Erythroblast (primary cell): ENCODE measurements at regions not wholly inside any gene's neighbourhood (a gene's known extent, or its start where the extent isn't known, plus 50 kb on each side); places are given as distances from the start of the nearest gene placed in this dataset.

ENCODE experiments used
- DNase-seq, 2 experiments: peaks; one replicate each; lab custom pipeline; 2025; lab: John Stamatoyannopoulos, UW
- GATA1 ChIP-seq: IDR thresholded peaks from 2 replicates; pipeline ENCODE4 v1.6.1; 2011; ENCODE audit warnings: low read depth, mild to moderate bottlenecking, control low read depth, low read length, moderate library complexity
- POLR2A ChIP-seq: IDR thresholded peaks from 2 replicates; pipeline ENCODE4 v1.6.1; 2011; ENCODE audit warnings: mild to moderate bottlenecking, low read length

DNA sequence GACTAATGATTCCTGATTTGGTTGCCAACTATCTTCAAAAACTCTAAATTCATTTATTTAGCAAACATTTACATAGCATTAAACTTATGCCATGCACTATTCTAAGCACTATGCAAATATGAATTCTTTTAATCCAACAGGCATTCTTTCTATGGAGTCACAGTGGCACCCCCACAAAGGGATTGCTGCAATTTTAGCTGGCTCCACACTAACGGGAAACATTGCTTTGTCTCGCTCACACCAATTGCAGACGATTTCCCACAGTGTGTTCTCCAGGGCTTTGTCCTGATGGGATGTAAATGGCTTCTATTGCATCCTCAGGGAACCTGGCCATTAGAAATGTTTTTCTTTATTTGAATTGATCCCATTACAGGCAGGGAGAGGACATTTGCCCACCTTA is 259.1 kb downstream of the BARHL2 start:
- TF ChIP-seq GATA1 (no peak), POLR2A (no peak)
- no peak for DNase-seq

DNA sequence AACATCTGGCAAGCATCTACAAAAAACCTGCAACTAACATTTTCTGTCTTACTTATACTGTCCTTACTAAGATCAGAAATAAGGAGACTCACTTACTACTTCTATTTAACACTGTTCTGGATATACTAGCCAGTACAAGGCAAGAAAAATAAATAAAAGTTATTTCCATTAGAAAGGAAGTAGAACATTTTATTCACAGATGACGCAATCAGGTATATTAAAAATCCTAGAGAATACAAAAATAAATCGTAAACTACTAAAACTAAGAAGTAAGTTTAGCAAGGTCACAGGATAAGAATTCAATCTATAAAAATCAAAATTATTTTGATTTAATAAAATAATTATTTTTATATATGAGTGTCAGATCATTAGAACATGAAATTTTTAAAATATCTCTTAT is 264.6 kb downstream of the BARHL2 start:
- no peak for DNase-seq
- TF ChIP-seq POLR2A: no peak
- TF ChIP-seq GATA1: no peak

DNA sequence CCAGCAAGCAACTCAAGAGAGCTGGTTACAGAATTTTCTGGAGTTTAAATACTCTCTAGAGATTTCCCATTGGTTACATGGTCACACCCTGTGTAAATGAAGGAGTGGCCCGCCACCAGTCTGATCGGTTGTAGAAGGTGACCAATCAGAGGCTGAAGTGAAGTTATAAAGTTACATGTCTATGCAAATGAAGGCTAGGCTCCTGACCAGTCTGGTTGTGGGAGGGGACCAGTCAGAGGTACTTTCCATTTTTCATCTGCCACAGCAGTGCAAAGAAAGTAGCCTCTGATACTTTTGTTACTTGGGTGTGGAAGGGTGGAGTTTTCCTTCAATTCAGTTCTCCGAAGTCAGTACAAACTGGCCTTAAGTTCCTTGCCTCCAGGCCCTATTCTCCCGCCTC is 273.7 kb downstream of the BARHL2 start:
- DNase-seq: no peak
- TF ChIP-seq GATA1 (no peak), POLR2A (no peak)

DNA sequence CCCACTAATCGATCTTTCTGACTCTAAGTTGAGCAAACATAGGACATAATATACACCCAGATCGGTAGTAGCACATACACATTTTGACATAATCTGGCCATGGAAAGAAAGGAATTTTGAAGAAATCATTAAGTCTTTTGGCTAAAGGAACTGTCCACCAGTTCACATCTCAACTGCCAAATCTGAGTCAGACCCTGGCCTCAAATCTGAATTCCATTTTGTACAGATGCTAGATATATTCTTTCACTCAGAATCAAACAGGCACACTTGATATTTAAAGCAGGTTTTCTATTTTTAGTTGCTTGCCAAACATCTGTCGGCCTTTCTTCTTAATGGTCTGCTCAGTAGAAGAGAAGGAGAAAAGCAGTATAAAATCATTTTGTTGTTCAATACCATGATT is 281.8 kb downstream of the BARHL2 start:
- no peak for DNase-seq
- no peak for TF ChIP-seq GATA1
- TF ChIP-seq POLR2A: no peak

DNA sequence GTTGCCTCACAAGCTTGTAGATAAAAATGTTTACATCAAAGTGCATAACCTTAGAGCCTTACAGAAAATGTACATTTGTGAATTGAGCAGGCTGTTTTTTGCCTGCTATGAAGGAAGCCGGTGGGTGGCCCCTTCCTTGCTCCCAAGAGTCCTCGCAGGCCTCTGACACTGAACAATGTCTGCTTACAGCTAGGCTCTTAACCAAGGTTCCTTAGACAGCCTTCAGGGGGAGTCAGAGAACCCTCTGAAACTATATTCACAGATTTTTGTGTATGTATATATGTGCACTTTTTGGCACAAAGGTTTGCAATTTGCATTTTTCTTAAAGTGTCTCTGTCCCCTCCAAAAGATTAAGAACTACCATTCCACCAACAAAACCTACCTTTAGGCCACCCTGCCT is 282.6 kb downstream of the BARHL2 start:
- DNase-seq: no peak

DNA sequence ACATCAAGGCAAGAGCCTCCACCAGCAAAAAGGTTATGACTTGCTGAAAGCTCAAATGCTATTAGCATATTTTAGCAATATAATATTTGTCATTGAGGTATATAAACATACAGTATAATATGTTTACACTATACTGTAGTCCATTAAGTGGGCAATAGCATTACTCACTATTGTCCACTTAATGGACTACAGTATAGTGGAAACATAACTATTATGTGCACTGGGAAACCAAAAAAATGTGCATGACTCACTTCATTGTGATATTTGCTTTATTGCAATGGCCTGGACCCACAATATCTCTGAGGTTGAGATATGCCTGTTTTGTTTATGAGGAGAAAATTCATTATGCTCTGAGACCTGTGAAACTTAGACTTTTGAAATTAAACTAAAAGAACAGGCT is 300.0 kb downstream of the BARHL2 start:
- TF ChIP-seq GATA1: no peak
- TF ChIP-seq POLR2A: no peak
- DNase-seq: no peak

More for the DNA sequence above, 282.6 kb downstream of the BARHL2 start:
- TF ChIP-seq POLR2A (no peak), GATA1 (no peak)

DNA sequence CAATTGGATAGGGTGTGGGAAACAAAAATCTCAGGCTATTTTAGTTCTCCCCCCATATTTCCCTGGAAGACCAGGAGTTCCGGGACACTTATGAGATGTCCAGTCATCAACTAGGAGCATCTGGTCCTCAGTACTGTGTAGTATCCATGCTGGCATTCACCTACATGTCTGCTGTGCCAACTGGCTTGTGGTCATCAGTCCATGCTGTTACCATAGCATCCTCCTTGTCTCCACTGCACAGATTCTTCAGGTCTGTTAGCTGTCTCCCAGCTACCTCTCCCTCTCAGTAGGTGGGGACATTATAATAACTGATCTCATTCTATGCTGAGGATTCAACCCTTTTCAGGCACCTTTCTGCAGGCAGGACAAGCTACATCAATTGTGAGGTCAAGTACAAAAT is 302.9 kb downstream of the BARHL2 start:
- no peak for DNase-seq
- TF ChIP-seq GATA1 (no peak), POLR2A (no peak)

DNA sequence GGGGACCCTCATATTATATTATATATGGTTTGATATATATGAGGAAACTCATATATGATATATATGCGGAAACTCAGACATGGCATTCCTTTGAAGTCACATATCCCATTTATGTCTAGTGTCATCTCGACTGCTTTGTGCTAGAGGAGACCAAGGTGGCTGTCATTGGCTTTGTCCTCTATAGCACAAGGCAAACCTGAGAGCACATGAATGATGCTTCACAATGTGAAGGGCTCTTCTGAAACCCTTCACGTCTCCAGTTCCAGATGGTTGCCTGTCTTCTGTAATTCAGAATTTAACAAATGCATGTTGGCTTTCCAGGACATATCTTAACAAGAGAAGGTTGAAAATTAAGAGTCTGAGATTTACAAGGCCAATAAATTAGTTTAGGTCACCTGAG is 303.6 kb downstream of the BARHL2 start:
- TF ChIP-seq POLR2A: no peak
- TF ChIP-seq GATA1: no peak
- DNase-seq: no peak

DNA sequence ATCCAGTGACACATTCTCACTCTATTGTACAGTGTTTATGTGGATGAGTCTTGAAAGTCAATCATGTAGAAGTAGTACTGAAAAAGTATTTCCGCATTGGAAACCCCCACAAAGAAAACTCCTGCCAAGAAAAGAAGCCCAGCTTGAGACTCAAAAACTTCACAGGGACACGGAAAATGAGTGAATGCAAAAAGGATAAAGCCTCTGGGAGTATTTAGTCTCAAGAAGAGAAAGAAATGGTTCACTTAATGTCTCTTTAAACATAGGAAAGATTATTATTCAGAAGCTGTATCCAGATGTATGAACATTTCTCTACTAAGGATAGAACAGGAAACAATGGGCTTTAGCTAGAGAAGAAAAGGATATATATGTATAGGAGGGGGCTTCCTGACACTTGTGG is 304.5 kb downstream of the BARHL2 start:
- TF ChIP-seq POLR2A (no peak), GATA1 (no peak)
- DNase-seq: no peak

DNA sequence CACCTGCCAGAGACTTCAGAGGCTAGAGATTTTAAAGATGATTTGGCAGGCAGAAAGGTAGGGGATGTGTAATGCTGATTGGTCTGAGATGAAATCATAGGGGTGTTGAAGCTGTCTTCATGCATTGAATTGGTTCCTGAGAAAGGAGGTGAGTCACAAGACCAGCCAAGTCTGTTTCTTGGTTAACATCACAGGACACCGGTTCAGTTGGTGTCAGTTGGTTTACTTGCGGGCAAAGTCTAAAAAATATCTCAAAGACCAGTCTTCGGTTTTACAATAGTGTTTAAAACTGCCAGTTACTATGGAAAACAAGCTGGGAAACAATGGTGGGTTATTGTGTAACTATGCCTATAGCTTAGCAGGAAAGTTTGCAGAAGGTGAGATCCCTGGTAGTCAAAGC is 305.9 kb downstream of the BARHL2 start:
- TF ChIP-seq POLR2A: no peak
- no peak for TF ChIP-seq GATA1
- no peak for DNase-seq

DNA sequence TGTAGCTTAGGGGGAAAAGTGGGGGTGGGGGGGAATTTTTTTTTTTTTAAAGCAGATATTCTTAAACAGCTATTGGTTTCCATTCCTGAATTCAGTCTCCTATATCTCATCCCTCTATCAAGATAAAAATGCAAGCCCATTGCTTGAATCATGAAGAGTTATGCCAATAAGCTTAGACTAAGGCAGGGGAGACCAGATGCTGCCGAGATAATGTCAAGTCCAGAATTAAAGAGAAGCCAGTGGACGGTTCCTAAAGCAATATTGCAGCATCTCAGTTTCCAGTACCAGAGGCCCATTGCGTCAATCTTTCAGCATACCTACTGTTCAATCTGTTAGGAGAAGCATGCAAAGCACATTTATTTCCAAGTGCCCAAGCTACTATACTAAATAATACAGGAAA is 309.4 kb downstream of the BARHL2 start:
- DNase-seq: no peak
- TF ChIP-seq POLR2A: no peak
- no peak for TF ChIP-seq GATA1

DNA sequence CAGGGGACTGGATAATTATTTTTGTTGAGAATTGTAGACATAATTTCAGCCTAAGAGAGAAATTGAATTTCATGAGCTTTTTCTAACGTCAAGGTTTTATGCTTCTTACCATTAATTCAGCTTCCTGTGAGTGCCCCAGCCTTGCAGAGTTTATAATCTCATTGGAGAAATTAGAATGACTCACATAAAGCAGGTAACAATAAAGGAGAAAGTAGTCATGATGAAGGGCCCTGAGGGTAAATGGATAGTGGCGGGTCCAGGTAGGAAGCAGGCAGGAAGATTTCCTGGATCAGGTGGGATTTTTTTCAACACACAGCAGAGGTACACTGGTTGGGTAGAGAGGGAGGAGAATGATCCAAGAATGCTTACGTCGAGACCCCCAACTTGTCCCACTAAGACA is 311.4 kb downstream of the BARHL2 start:
- TF ChIP-seq GATA1 (no peak), POLR2A (no peak)
- DNase-seq: no peak

DNA sequence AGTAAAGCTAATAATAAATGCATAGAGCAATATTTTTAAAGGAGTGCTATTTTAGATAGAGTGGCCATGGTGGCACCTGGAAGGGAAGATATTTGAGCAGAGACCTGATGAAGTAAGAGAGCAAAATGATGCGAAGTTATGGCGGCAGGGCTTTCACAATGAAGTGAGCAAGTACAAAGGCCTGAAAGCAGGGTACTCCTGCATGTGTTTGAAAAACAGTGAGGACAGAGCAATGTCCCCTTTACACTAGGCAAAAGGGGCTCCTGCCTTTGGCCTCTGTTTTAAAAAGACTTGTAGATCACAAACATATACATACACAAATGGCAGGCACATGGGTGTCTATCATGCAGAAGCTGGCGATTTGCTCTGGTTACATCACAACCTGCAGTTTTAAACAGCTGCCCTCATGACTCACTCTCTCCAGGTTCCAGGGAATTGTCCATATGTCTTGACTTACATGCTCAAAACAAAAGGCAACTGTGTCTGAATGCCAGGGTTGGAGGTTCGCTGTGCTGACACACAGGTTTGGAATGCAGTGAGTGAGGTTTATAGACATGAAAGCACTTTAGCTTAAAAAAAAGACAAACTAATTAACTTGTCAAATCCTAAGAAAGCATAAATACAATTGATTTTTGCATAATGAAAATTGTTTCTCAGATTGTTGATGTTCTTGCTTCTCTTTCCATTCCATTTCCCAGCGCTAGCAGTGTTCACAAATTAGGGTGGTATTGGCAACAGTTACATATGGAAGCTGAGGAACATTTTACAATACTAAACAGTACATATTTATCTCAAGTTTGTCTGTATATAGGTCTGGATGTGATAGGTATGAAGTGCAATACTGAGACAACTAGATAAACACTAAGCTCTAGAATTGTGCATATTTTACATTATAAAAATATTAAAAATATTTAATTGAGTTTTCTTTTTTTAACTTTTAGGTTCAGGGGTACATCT is 313.9 kb downstream of the BARHL2 start:
- TF ChIP-seq POLR2A: no peak
- no peak for TF ChIP-seq GATA1
- DNase-seq: no peak

DNA sequence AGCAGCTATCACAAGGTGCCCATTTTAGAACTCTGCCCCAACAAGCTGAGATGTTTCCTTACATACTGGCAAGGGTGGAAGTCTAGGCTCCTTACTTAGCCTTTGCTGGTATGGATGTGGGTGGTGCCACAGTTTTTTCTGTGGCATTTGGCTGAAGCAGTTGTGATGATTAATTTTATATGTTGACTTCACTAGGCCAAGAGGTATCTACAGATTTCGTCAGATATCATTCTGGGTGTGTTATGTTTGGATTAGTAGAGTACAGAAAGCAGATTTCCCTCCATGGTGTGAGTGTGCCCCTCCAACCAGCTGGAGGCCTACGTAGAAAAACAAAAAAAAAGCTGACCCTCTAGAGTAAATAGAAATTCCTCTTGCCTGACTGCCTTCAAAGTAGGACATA is 317.0 kb downstream of the BARHL2 start:
- TF ChIP-seq POLR2A (no peak), GATA1 (no peak)
- no peak for DNase-seq

DNA sequence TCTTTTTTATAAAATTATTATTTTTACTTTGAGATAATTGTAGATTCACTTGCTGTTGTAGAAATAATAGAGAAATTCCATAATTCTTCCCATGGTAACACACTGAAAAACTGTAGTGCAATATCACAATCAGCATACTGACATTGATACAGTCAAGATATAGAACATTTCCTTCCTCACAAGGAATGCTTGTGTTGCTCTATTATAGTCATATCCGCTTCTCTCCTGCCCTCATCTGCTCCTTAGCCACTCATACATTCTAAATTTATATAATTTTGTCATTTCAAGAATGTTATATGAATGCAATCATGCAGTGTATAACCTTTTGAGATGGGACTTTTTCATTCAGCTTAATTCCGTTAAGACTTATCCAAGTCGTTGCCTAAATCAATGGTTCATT is 320.2 kb downstream of the BARHL2 start:
- no peak for DNase-seq
- no peak for TF ChIP-seq POLR2A
- TF ChIP-seq GATA1: no peak

DNA sequence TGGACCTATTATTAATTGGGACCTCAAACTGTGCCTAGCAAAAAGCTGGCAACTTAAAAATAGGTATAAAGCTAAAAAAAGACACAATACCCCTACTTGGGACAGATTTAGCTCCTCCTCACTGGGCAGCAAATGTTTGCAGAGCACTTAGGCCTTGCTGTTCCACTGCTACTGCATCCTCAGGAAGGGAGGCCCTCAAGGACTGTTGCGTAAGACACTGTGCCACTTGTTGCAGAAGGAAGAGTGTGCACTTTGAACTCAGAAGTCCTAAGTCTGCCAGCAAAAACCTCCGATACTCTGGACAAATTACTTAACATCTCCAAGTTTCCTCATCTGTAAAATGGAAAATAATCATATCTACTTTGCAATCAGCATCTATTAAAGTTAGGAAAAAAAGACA is 322.9 kb downstream of the BARHL2 start:
- TF ChIP-seq GATA1 (no peak), POLR2A (no peak)
- no peak for DNase-seq
